Nephron (organoid): ENCODE measurements at regions not wholly inside any gene's neighbourhood (a gene's known extent, or its start where the extent isn't known, plus 50 kb on each side); places are given as distances from the start of the nearest gene placed in this dataset.

Experiments used
- H3K27ac Mint-ChIP-seq, 3 experiments: 2 replicates each; pipeline ENCODE4 v1.8.0; 2020; ENCODE audit warnings: mixed read lengths in 3 of 3, mild to moderate bottlenecking in 2 of 3, moderate library complexity in 1 of 3
- H3K27me3 Mint-ChIP-seq: 2 replicates; pipeline ENCODE4 v1.8.0; 2021; ENCODE audit warnings: low read depth, mild to moderate bottlenecking, moderate library complexity, mixed read lengths
- H3K36me3 Mint-ChIP-seq: 2 replicates; pipeline ENCODE4 v1.8.0; 2020; ENCODE audit warnings: low read depth, mixed read lengths
- H3K4me1 Mint-ChIP-seq: 2 replicates; pipeline ENCODE4 v1.8.0; 2020; ENCODE audit warnings: mixed read lengths
- H3K4me3 Mint-ChIP-seq, 3 experiments: 2 replicates each; pipeline ENCODE4 v1.8.0; 2020; ENCODE audit warnings: mild to moderate bottlenecking in 3 of 3, mixed read lengths in 3 of 3, moderate library complexity in 2 of 3
- H3K9me3 Mint-ChIP-seq: 2 replicates; pipeline ENCODE4 v1.8.0; 2020; ENCODE audit warnings: mixed read lengths
- TF ChIP-seq, protein P1 (sequence below), 3 experiments: fragments of 200-600 bp; sonication (generic); IDR thresholded peaks; one replicate each; pipeline ENCODE4 v1.5.0; 2021; ENCODE audit warnings: antibody characterized with exemption in 3 of 3; ENCODE audit not compliant: unreplicated experiment in 3 of 3

DNA sequence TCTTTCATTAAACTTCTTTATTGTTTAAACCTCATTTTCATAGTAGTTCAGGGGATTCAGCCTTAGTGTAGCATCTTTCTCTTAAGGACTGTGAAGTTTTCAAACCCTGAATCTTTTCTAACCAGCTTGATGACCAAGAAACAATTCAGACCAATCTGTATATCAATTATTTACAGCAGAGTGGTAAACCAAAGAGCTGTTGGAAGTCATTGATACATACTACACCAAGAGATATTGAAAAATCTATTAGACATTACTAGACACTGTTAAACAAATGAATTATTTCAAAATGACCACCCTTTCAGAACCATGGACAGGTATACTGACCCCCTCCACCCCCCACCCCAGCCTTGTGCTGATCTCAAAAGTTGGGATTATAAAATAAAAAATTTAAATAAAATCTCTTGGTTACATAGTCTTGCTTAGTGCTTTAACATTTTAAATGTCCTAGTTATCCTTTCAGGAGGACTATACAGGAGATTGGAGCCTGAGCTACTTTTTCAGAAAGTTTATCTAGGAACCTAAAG is 143.9 kb upstream of the LSM8 start:
- H3K4me3 Mint-ChIP-seq = no peak overlapping the region
- no peaks in the 10 kb centered on the region for H3K4me1 Mint-ChIP-seq
- no peaks in the 10 kb centered on the region for H3K9me3 Mint-ChIP-seq
- TF ChIP-seq, protein P1, sequence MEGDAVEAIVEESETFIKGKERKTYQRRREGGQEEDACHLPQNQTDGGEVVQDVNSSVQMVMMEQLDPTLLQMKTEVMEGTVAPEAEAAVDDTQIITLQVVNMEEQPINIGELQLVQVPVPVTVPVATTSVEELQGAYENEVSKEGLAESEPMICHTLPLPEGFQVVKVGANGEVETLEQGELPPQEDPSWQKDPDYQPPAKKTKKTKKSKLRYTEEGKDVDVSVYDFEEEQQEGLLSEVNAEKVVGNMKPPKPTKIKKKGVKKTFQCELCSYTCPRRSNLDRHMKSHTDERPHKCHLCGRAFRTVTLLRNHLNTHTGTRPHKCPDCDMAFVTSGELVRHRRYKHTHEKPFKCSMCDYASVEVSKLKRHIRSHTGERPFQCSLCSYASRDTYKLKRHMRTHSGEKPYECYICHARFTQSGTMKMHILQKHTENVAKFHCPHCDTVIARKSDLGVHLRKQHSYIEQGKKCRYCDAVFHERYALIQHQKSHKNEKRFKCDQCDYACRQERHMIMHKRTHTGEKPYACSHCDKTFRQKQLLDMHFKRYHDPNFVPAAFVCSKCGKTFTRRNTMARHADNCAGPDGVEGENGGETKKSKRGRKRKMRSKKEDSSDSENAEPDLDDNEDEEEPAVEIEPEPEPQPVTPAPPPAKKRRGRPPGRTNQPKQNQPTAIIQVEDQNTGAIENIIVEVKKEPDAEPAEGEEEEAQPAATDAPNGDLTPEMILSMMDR (IDR thresholded peaks at IDR 0.05; ENCODE audit: unreplicated experiment in 3 of 3) = no peak
- H3K36me3 Mint-ChIP-seq = no peaks in the 10 kb centered on the region
- no peak overlapping the region for H3K27ac Mint-ChIP-seq
- H3K27me3 Mint-ChIP-seq = peaks cover 3% of the 10 kb centered on the region

DNA sequence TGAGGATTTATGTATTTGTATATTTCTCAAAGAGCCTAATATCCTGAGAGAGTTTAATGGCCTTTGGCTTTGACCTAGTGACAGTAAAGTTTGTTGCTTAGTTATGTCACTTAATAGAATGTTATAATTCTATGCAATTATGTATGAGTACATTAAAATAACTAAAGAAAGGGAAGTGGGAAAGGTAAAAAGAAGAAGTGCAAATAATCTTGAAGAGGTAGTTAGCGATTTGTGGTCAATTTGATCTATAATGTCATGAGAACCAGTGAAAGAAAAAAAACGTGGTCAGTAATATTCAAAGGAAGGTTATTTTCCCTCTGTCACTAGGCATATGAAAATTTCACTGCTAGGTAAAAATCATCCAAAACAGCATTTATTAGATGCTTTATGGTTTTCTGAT is 143.4 kb upstream of the LSM8 start:
- peaks cover 3% of the 10 kb centered on the region for H3K27me3 Mint-ChIP-seq
- TF ChIP-seq, protein P1 (IDR thresholded peaks at IDR 0.05; ENCODE audit: unreplicated experiment in 3 of 3) = no peak
- H3K36me3 Mint-ChIP-seq = no peaks in the 10 kb centered on the region
- H3K4me1 Mint-ChIP-seq = no peaks in the 10 kb centered on the region
- no peak overlapping the region for H3K4me3 Mint-ChIP-seq
- H3K27ac Mint-ChIP-seq = no peak overlapping the region
- H3K9me3 Mint-ChIP-seq = no peaks in the 10 kb centered on the region

DNA sequence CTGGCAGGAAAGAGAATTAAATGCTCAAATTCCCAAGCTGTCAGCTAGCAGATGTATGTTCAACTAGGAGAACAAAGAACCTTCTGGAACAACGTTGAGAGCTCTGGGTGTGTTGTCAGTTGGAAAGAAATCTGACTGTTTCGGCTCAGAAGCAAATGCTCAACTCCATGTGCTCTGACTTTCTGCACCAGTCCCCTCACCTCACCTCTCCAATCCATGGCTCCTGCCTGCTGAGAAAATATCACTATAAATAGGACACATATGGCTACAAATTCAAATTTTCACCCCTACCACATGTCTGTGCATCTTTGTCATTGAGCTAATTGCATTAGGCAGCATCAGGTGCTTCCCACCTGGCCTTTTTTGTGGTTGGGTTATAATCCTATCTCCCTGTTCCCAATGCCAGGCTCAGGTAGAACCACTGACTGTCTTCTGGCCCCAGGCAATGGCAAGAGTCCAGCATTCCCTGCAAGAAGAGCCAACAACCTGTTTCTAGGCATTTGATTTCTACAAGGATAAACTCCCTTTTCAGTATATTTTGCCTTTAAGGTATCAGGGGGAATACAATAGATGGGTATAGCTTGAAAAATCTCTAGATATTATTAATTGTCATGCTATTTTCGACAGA is 142.6 kb upstream of the LSM8 start:
- H3K4me3 Mint-ChIP-seq = no peak overlapping the region
- no peaks in the 10 kb centered on the region for H3K27me3 Mint-ChIP-seq
- H3K9me3 Mint-ChIP-seq = no peaks in the 10 kb centered on the region
- H3K4me1 Mint-ChIP-seq = no peaks in the 10 kb centered on the region
- H3K36me3 Mint-ChIP-seq = no peaks in the 10 kb centered on the region
- H3K27ac Mint-ChIP-seq = no peak overlapping the region
- TF ChIP-seq, protein P1 (IDR thresholded peaks at IDR 0.05; ENCODE audit: unreplicated experiment in 3 of 3) = no peak

DNA sequence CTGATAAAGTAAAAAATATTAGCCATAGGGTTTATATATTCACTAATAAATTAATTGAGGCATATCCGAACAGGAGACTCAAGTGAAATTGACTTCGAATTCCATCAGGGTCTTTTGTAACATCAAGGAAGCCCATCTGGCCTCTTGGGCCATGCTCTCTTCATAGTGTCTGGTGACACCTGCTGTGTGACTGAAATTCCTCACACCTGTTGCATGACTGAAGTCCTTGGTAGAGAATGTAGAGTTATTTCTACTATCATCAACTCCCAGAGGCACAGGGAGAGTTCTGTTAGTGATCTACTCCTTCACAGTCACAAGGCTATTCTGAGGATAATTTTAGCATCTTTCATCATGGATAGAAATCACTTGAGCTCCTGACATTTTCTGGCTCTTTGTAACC is 138.3 kb upstream of the LSM8 start:
- Mint-ChIP-seq H3K4me3 (no peak overlapping the region), H3K4me1 (no peaks in the 10 kb centered on the region), H3K9me3 (no peaks in the 10 kb centered on the region), H3K36me3 (no peaks in the 10 kb centered on the region), H3K27me3 (no peaks in the 10 kb centered on the region), H3K27ac (no peak overlapping the region)
- TF ChIP-seq, protein P1 (IDR thresholded peaks at IDR 0.05; ENCODE audit: unreplicated experiment in 3 of 3) = no peak

DNA sequence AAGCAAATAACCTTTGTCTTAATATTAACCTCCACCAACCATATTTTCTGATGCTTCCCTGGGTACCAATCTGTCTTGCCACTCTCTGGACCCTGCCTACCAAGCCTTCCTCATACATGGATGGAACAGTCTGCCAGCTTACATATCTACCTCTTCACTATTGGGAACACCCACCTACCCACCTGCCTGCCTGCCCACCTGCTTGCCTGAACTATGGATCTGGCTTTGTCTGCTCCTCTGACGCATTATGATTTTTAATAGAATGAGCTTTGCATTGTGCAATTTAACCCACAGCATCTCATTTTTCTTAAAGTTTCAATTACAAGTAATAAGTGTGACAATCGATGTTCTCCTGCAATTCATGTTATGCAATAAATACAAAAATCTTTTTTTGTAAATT is 137.9 kb upstream of the LSM8 start:
- Mint-ChIP-seq H3K27me3 (no peaks in the 10 kb centered on the region), H3K27ac (no peak overlapping the region), H3K36me3 (no peaks in the 10 kb centered on the region), H3K9me3 (no peaks in the 10 kb centered on the region), H3K4me1 (no peaks in the 10 kb centered on the region), H3K4me3 (no peak overlapping the region)
- TF ChIP-seq, protein P1 (IDR thresholded peaks at IDR 0.05; ENCODE audit: unreplicated experiment in 3 of 3) = no peak

DNA sequence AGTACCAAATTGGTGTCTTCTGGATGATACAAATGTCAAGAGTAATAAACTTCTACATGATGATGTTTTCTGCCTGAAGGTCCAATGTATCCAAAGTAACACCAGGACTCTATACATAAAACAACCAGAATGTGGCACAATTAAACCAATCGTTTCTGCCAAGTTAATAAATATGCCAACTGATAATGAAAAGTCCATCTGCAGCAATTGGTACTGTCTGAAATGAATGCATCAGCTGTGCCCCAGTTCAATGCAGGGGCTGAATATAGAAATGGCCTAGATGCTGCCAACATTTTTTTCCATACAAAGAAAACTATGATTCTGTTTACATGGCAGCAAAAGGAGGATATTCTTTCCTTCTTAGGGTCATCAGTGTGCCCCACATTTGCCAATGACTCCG is 137.2 kb upstream of the LSM8 start:
- no peaks in the 10 kb centered on the region for H3K4me1 Mint-ChIP-seq

More for the DNA sequence above, 137.2 kb upstream of the LSM8 start:
- no peaks in the 10 kb centered on the region for H3K27me3 Mint-ChIP-seq
- TF ChIP-seq, protein P1 (IDR thresholded peaks at IDR 0.05; ENCODE audit: unreplicated experiment in 3 of 3) = no peak
- no peak overlapping the region for H3K27ac Mint-ChIP-seq
- H3K9me3 Mint-ChIP-seq = no peaks in the 10 kb centered on the region
- no peaks in the 10 kb centered on the region for H3K36me3 Mint-ChIP-seq
- no peak overlapping the region for H3K4me3 Mint-ChIP-seq
